Smooth muscle cell (in vitro differentiated cells): ENCODE measurements at regions not wholly inside any gene's neighbourhood (a gene's known extent, or its start where the extent isn't known, plus 50 kb on each side); places are given as distances from the start of the nearest gene placed in this dataset.

Experiments
- DNase-seq: peaks from one replicate; lab custom pipeline; 2025; ENCODE audit not compliant: unreplicated experiment; lab: John Stamatoyannopoulos, UW
- H2AFZ ChIP-seq: fragments of 200-600 bp; sonication (generic); 2 replicates; pipeline ENCODE4 v1.6.0; 2016; ENCODE audit warnings: antibody characterized with exemption, low read depth, mild to moderate bottlenecking
- H3F3A ChIP-seq: fragments of 200-600 bp; sonication (generic); 2 replicates; pipeline ENCODE4 v1.6.0; 2017; ENCODE audit warnings: antibody characterized with exemption, low read depth
- H3K27ac ChIP-seq: fragments of 200-600 bp; sonication (generic); 2 replicates; pipeline ENCODE4 v1.5.1; 2016; ENCODE audit warnings: low read depth, mild to moderate bottlenecking
- H3K27me3 ChIP-seq: fragments of 200-600 bp; sonication (generic); 2 replicates; pipeline ENCODE4 v1.6.1; 2016; ENCODE audit warnings: low read depth, mild to moderate bottlenecking
- H3K36me3 ChIP-seq: fragments of 200-600 bp; sonication (generic); 2 replicates; pipeline ENCODE4 v1.5.1; 2016; ENCODE audit warnings: low read depth
- H3K4me1 ChIP-seq: fragments of 200-600 bp; sonication (generic); 2 replicates; pipeline ENCODE4 v1.5.1; 2016; ENCODE audit warnings: low read depth
- H3K4me2 ChIP-seq: fragments of 200-600 bp; sonication (generic); 2 replicates; pipeline ENCODE4 v1.6.0; 2016; ENCODE audit warnings: mild to moderate bottlenecking
- H3K4me3 ChIP-seq: fragments of 200-600 bp; sonication (generic); 2 replicates; pipeline ENCODE4 v1.5.1; 2016; ENCODE audit warnings: mild to moderate bottlenecking
- H3K79me2 ChIP-seq: fragments of 200-600 bp; sonication (generic); 2 replicates; pipeline ENCODE4 v1.6.0; 2016; ENCODE audit warnings: low read depth, mild to moderate bottlenecking
- H3K9ac ChIP-seq: fragments of 200-600 bp; sonication (generic); 2 replicates; pipeline ENCODE4 v1.6.0; 2016; ENCODE audit warnings: low read depth
- H3K9me3 ChIP-seq: fragments of 200-600 bp; sonication (generic); replicated peaks from 2 replicates; pipeline ENCODE4 v1.5.1; 2016; ENCODE audit warnings: low read depth
- H4K20me1 ChIP-seq: fragments of 200-600 bp; sonication (generic); 2 replicates; pipeline ENCODE4 v1.6.0; 2016; ENCODE audit warnings: low read depth
- WGBS: methylation state at CpG from one replicate; pipeline ENCODE4 v1.1.7; 2016; ENCODE audit warnings: low lambda C conversion rate; 5-methylcytosine and 5-hydroxymethylcytosine counted together
- TF ChIP-seq, protein P1 (sequence below): fragments of 200-600 bp; sonication (generic); IDR thresholded peaks from 2 replicates; pipeline ENCODE4 v1.5.1; 2017; ENCODE audit warnings: borderline replicate concordance, mild to moderate bottlenecking, antibody characterized with exemption; ENCODE audit not compliant: insufficient read depth, poor library complexity, severe bottlenecking

DNA sequence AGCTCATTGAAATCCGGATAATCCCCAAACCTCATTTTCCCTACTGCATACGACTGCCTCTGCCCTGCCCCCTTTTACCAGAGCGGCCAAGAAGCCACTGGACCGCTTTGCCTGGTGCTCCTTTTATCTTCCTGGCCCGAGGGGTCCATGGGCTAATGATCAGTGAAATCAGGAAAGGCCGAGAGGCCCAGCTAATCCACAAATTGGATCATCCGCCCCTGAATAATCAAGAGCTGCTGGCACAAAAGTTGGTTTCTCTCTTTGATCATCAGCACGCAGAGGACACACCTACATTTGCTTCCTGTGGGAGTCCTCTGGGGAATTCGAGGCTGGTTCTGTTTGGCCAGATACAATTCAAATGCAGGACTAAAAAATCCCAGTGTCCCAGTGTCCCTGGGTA, 144.5 kb downstream of the INSIG2 start:
- TF ChIP-seq, protein P1, sequence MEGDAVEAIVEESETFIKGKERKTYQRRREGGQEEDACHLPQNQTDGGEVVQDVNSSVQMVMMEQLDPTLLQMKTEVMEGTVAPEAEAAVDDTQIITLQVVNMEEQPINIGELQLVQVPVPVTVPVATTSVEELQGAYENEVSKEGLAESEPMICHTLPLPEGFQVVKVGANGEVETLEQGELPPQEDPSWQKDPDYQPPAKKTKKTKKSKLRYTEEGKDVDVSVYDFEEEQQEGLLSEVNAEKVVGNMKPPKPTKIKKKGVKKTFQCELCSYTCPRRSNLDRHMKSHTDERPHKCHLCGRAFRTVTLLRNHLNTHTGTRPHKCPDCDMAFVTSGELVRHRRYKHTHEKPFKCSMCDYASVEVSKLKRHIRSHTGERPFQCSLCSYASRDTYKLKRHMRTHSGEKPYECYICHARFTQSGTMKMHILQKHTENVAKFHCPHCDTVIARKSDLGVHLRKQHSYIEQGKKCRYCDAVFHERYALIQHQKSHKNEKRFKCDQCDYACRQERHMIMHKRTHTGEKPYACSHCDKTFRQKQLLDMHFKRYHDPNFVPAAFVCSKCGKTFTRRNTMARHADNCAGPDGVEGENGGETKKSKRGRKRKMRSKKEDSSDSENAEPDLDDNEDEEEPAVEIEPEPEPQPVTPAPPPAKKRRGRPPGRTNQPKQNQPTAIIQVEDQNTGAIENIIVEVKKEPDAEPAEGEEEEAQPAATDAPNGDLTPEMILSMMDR: no peak
- Histone ChIP-seq H3K4me1 (peaks cover 3% of the 10 kb centered on the region), H4K20me1 (no peaks in the 10 kb centered on the region), H3K4me2 (no peak overlapping the region), H3K27ac (no peak overlapping the region), H2AFZ (no peak overlapping the region), H3K27me3 (no peaks in the 10 kb centered on the region), H3F3A (no peaks in the 10 kb centered on the region), H3K9me3 (no peaks in the 10 kb centered on the region), H3K36me3 (no peaks in the 10 kb centered on the region), H3K4me3 (no peak overlapping the region), H3K9ac (no peak overlapping the region), H3K79me2 (no peaks in the 10 kb centered on the region)
- no peak for DNase-seq
- 81% methylated on average over 9 of the region's 9 CpGs for WGBS

GRCh38 chr2:118232391-118232790, 144.1 kb downstream of the INSIG2 start:
- H3K9ac ChIP-seq: no peak overlapping the region
- DNase-seq: no peak
- H3K79me2 ChIP-seq: no peaks in the 10 kb centered on the region
- no peak overlapping the region for H2AFZ ChIP-seq
- H3K4me3 ChIP-seq: no peak overlapping the region
- WGBS: 93% methylated on average over 3 of the region's 3 CpGs
- no peak overlapping the region for H3K4me2 ChIP-seq
- TF ChIP-seq, protein P1: no peak
- H4K20me1 ChIP-seq: no peaks in the 10 kb centered on the region
- H3K36me3 ChIP-seq: no peaks in the 10 kb centered on the region
- no peak overlapping the region for H3K27ac ChIP-seq
- no peaks in the 10 kb centered on the region for H3K27me3 ChIP-seq
- no peaks in the 10 kb centered on the region for H3K9me3 ChIP-seq
- peaks cover 3% of the 10 kb centered on the region for H3K4me1 ChIP-seq
- no peaks in the 10 kb centered on the region for H3F3A ChIP-seq

- TF ChIP-seq, protein P1: no peak
- H3F3A ChIP-seq: no peaks in the 10 kb centered on the region
- 97% methylated on average over 6 of the region's 6 CpGs for WGBS
Measured at GRCh38 chr2:118231759-118232158, 143.5 kb downstream of the INSIG2 start.

GRCh38 chr2:118227698-118228508, 139.6 kb downstream of the INSIG2 start:
- Histone ChIP-seq H3K4me2 (no peak overlapping the region), H3K9me3 (no peaks in the 10 kb centered on the region), H3K4me3 (no peak overlapping the region), H3K27ac (no peak overlapping the region), H3K27me3 (peaks cover 2% of the 10 kb centered on the region), H3K9ac (no peak overlapping the region), H3K36me3 (no peaks in the 10 kb centered on the region), H3K79me2 (no peaks in the 10 kb centered on the region), H3F3A (no peaks in the 10 kb centered on the region), H2AFZ (no peak overlapping the region), H3K4me1 (peaks cover 14% of the 10 kb centered on the region), H4K20me1 (no peaks in the 10 kb centered on the region)
- TF ChIP-seq, protein P1: no peak
- 69% methylated on average over 6 of the region's 6 CpGs for WGBS
- DNase-seq: no peak

More at GRCh38 chr2:118231759-118232158, 143.5 kb downstream of the INSIG2 start:
- peaks cover 3% of the 10 kb centered on the region for H3K4me1 ChIP-seq
- H2AFZ ChIP-seq: no peak overlapping the region
- no peak for DNase-seq
- no peaks in the 10 kb centered on the region for H3K36me3 ChIP-seq
- no peaks in the 10 kb centered on the region for H3K9me3 ChIP-seq
- no peaks in the 10 kb centered on the region for H4K20me1 ChIP-seq
- H3K4me2 ChIP-seq: no peak overlapping the region
- no peak overlapping the region for H3K27ac ChIP-seq
- no peaks in the 10 kb centered on the region for H3K79me2 ChIP-seq
- H3K4me3 ChIP-seq: no peak overlapping the region
- no peaks in the 10 kb centered on the region for H3K27me3 ChIP-seq
- no peak overlapping the region for H3K9ac ChIP-seq
